K562 (cell line): ENCODE measurements at regions not wholly inside any gene's neighbourhood (a gene's known extent, or its start where the extent isn't known, plus 50 kb on each side); places are given as distances from the start of the nearest gene placed in this dataset.

Experiments
- CCNT2 ChIP-seq: IDR thresholded peaks from 2 replicates; pipeline ENCODE4 v1.6.1; 2011; ENCODE audit warnings: borderline replicate concordance, low read depth, mild to moderate bottlenecking, moderate library complexity, mixed read lengths, low read length; ENCODE audit not compliant: insufficient read length; ENCODE audit errors: extremely low read depth
- CXXC5 ChIP-seq: fragments of 250-450 bp; sonication (Bioruptor Pico); IDR thresholded peaks from 2 replicates; pipeline ENCODE4 v1.8.0; 2022; ENCODE audit warnings: inconsistent platforms, mild to moderate bottlenecking, moderate library complexity
- EP400 ChIP-seq: fragments of 450-650 bp; IDR thresholded peaks from 2 replicates; pipeline ENCODE4 v1.6.1; 2017; ENCODE audit warnings: antibody characterized with exemption, mild to moderate bottlenecking, moderate library complexity
- EWSR1 ChIP-seq: fragments of 450-650 bp; IDR thresholded peaks from 2 replicates; pipeline ENCODE4 v1.6.1; 2018; ENCODE audit warnings: borderline replicate concordance, mild to moderate bottlenecking, low read depth, moderate library complexity; ENCODE audit not compliant: partially characterized antibody
- FOXM1 ChIP-seq, 2 experiments: fragments of 450-650 bp in 1 of 2; sonication (generic) in 1 of 2; formaldehyde crosslinking in 1 of 2; IDR thresholded peaks; 2 replicates each; pipeline versions ENCODE4 v1.6.1 to v1.9.0; 2017 to 2022; ENCODE audit warnings: low read depth in 2 of 2, mild to moderate bottlenecking in 2 of 2, missing genetic modification reagents in 1 of 2, moderate library complexity in 1 of 2
- HDAC3 ChIP-seq: fragments of 450-650 bp; IDR thresholded peaks from 2 replicates; pipeline ENCODE4 v1.6.1; 2018; ENCODE audit warnings: borderline replicate concordance, mild to moderate bottlenecking, moderate library complexity; ENCODE audit not compliant: partially characterized antibody
- MBD2 ChIP-seq: sonication (generic); IDR thresholded peaks from 2 replicates; pipeline ENCODE4 v1.6.1; 2016; ENCODE audit warnings: low read depth, borderline replicate concordance
- MEIS2 ChIP-seq: fragments of 450-650 bp; IDR thresholded peaks from 2 replicates; pipeline ENCODE4 v1.6.1; 2014; ENCODE audit warnings: mild to moderate bottlenecking; ENCODE audit not compliant: partially characterized antibody
- POLR2A ChIP-seq: fragments of 450-650 bp; conservative IDR thresholded peaks from 2 replicates; pipeline ENCODE4 v1.6.1; 2016
- POLR2AphosphoS5 ChIP-seq: IDR thresholded peaks from 2 replicates; pipeline ENCODE4 v1.6.1; 2011; ENCODE audit warnings: mild to moderate bottlenecking, low read depth, low read length, moderate library complexity; ENCODE audit not compliant: control insufficient read depth, insufficient read depth
- POLR2B ChIP-seq: fragments of 450-650 bp; IDR thresholded peaks from 2 replicates; pipeline ENCODE4 v1.6.1; 2018; ENCODE audit warnings: low read depth; ENCODE audit not compliant: partially characterized antibody
- SMARCC2 ChIP-seq: fragments of 450-650 bp; IDR thresholded peaks from 2 replicates; pipeline ENCODE4 v1.6.1; 2017; ENCODE audit warnings: antibody characterized with exemption, moderate library complexity, mild to moderate bottlenecking, low read depth
- SMARCE1 ChIP-seq: fragments of 450-650 bp; IDR thresholded peaks from 2 replicates; pipeline ENCODE4 v1.7.1; 2016; ENCODE audit warnings: mild to moderate bottlenecking
- STAT5A ChIP-seq: IDR thresholded peaks from 2 replicates; pipeline ENCODE4 v1.6.1; 2012; ENCODE audit warnings: low read length, inconsistent platforms, borderline replicate concordance
- SUPT5H ChIP-seq: fragments of 450-650 bp; IDR thresholded peaks from 2 replicates; pipeline ENCODE4 v1.6.1; 2016
- TAF9B ChIP-seq: fragments of 450-650 bp; IDR thresholded peaks from 2 replicates; pipeline ENCODE4 v1.6.1; 2018; ENCODE audit warnings: mild to moderate bottlenecking; ENCODE audit not compliant: partially characterized antibody
- TAL1 ChIP-seq: fragments of 450-650 bp; IDR thresholded peaks from 2 replicates; pipeline ENCODE4 v1.6.1; 2016; ENCODE audit warnings: mild to moderate bottlenecking
- TEAD4 ChIP-seq, 2 experiments: sonication (generic) in 1 of 2; formaldehyde crosslinking in 1 of 2; IDR thresholded peaks; 2 replicates each; pipeline versions ENCODE4 v1.6.1 to v1.8.0; 2012 to 2022; ENCODE audit warnings: borderline replicate concordance in 1 of 2, inconsistent platforms in 1 of 2, low read length in 1 of 2, mild to moderate bottlenecking in 1 of 2, missing genetic modification reagents in 1 of 2
- ZNF175 ChIP-seq: fragments of 200-800 bp; sonication (Bioruptor generic); IDR thresholded peaks from 2 replicates; pipeline ENCODE4 v1.6.1; 2016; ENCODE audit warnings: low read depth, mild to moderate bottlenecking, missing genetic modification characterization, missing compliant biosample characterization
- TF ChIP-seq, protein P1 (sequence below), 2 experiments: fragments of 450-650 bp; conservative IDR thresholded peaks; 2 replicates each; pipeline ENCODE4 v1.6.1; 2017; ENCODE audit warnings: mild to moderate bottlenecking in 2 of 2, moderate library complexity in 2 of 2
- TF ChIP-seq, protein P2 (sequence below): fragments of 250-450 bp; sonication (Bioruptor Pico); IDR thresholded peaks from 2 replicates; pipeline ENCODE4 v1.4.0; 2020; ENCODE audit warnings: mild to moderate bottlenecking, moderate library complexity
- TF ChIP-seq, protein P3 (sequence below): fragments of 250-450 bp; sonication (Bioruptor Pico); IDR thresholded peaks from 2 replicates; pipeline ENCODE4 v1.4.0; 2020; ENCODE audit warnings: mild to moderate bottlenecking, moderate library complexity

DNA sequence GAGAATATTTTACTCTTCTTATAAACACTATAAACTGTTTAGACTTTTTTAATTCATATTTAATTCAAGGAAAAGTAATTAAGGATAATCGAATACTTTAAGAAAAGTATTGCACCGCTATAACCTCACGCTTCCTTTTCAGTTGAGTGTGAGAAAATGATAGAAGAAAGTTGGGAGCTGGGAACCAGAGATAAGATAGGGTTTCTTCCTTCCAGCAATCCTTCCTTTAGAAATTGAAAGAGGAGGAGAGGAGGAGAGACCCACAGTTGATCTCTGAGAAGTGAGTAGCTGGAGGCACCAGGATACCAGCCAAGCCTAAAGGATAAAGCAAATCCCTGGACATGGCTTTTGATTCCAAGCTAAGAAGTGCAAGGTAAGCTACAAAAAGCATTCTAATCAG is 242.3 kb upstream of the NOCT start (continued):
- TF ChIP-seq EP400 (0 out of 2 replicates have a peak, but pooled peaks have one; percentile 31), TEAD4 (IDR thresholded peaks at IDR 0.05; ENCODE audit: low read length) (peak; percentile 89), TEAD4 (CRISPR knock-in tag; IDR thresholded peaks at IDR 0.05; ENCODE audit: borderline replicate concordance) (no peak), POLR2A (peak; percentile 40; the same call in 1 of the 2 replicates), TAF9B (peak; percentile 38), POLR2B (no peak), CXXC5 (CRISPR knock-in tag) (peak; percentile 28; the same call in 1 of the 2 replicates), CCNT2 (no peak), SMARCC2 (peak; percentile 80), ZNF175 (CRISPR knock-in tag) (0 out of 2 replicates have a peak, but pooled peaks have one; percentile 19), SMARCE1 (peak; percentile 81), MEIS2 (no peak), POLR2AphosphoS5 (peak; percentile 48; the same call in 1 of the 2 replicates), SUPT5H (0 out of 2 replicates have a peak, but pooled peaks have one; percentile 24), FOXM1 (IDR thresholded peaks at IDR 0.05; ENCODE audit: low read depth) (peak; percentile 59; the same call in 1 of the 2 replicates), FOXM1 (CRISPR knock-in tag; IDR thresholded peaks at IDR 0.05; ENCODE audit: low read depth) (no peak), MBD2 (peak; percentile 38; the same call in 1 of the 2 replicates), STAT5A (peak; percentile 65; the same call in 1 of the 2 replicates), EWSR1 (no peak), TAL1 (peak; percentile 91), HDAC3 (peak; percentile 74)
- TF ChIP-seq, protein P1, sequence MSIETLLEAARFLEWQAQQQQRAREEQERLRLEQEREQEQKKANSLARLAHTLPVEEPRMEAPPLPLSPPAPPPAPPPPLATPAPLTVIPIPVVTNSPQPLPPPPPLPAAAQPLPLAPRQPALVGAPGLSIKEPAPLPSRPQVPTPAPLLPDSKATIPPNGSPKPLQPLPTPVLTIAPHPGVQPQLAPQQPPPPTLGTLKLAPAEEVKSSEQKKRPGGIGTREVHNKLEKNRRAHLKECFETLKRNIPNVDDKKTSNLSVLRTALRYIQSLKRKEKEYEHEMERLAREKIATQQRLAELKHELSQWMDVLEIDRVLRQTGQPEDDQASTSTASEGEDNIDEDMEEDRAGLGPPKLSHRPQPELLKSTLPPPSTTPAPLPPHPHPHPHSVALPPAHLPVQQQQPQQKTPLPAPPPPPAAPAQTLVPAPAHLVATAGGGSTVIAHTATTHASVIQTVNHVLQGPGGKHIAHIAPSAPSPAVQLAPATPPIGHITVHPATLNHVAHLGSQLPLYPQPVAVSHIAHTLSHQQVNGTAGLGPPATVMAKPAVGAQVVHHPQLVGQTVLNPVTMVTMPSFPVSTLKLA (conservative IDR thresholded peaks at IDR 0.05), result 0 out of 4 replicates have a peak, but pooled peaks of 1 of the 2 experiments have one; percentile 47
- TF ChIP-seq, protein P2, sequence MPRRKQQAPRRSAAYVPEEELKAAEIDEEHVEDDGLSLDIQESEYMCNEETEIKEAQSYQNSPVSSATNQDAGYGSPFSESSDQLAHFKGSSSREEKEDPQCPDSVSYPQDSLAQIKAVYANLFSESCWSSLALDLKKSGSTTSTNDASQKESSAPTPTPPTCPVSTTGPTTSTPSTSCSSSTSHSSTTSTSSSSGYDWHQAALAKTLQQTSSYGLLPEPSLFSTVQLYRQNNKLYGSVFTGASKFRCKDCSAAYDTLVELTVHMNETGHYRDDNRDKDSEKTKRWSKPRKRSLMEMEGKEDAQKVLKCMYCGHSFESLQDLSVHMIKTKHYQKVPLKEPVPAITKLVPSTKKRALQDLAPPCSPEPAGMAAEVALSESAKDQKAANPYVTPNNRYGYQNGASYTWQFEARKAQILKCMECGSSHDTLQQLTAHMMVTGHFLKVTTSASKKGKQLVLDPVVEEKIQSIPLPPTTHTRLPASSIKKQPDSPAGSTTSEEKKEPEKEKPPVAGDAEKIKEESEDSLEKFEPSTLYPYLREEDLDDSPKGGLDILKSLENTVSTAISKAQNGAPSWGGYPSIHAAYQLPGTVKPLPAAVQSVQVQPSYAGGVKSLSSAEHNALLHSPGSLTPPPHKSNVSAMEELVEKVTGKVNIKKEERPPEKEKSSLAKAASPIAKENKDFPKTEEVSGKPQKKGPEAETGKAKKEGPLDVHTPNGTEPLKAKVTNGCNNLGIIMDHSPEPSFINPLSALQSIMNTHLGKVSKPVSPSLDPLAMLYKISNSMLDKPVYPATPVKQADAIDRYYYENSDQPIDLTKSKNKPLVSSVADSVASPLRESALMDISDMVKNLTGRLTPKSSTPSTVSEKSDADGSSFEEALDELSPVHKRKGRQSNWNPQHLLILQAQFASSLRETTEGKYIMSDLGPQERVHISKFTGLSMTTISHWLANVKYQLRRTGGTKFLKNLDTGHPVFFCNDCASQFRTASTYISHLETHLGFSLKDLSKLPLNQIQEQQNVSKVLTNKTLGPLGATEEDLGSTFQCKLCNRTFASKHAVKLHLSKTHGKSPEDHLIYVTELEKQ (CRISPR knock-in tag), result no peak
- TF ChIP-seq, protein P3, sequence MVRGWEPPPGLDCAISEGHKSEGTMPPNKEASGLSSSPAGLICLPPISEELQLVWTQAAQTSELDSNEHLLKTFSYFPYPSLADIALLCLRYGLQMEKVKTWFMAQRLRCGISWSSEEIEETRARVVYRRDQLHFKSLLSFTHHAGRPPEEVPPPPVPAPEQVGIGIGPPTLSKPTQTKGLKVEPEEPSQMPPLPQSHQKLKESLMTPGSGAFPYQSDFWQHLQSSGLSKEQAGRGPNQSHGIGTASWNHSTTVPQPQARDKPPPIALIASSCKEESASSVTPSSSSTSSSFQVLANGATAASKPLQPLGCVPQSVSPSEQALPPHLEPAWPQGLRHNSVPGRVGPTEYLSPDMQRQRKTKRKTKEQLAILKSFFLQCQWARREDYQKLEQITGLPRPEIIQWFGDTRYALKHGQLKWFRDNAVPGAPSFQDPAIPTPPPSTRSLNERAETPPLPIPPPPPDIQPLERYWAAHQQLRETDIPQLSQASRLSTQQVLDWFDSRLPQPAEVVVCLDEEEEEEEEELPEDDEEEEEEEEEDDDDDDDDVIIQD (CRISPR knock-in tag), result no peak
